Heart left ventricle (tissue), 16 donors: ENCODE measurements at regions not wholly inside any gene's neighbourhood (a gene's known extent, or its start where the extent isn't known, plus 50 kb on each side); places are given as distances from the start of the nearest gene placed in this dataset.
A peak's percentile ranks its signal among the peaks of the same experiment; 100 is the strongest.

Experiments
- ATAC-seq, 4 donors: fragments of 200-7000 bp; cut with Tn5 transposase; one replicate each; pipeline ENCODE4 v1.9.1; 2020 to 2022; ENCODE audit warnings: moderate library complexity in 4 of 4, mild to moderate bottlenecking in 3 of 4, moderate number of reproducible peaks in 1 of 4
- DNase-seq, 5 donors: peaks; one replicate each; pipeline ENCODE4 v3.0.0-alpha.2; 2020
- H3K27ac ChIP-seq, 12 donors: fragments of 200-600 bp; sonication (generic) in 4 of 12; one replicate each; pipeline versions ENCODE4 v1.5.0 to v1.8.0; 2016 to 2022; ENCODE audit warnings: mild to moderate bottlenecking in 2 of 12
- H3K27me3 ChIP-seq, 9 donors: fragments of 200-600 bp; sonication (generic) in 2 of 9; one replicate each; pipeline versions ENCODE4 v1.5.1 to v1.8.0; 2016 to 2022; ENCODE audit warnings: mild to moderate bottlenecking in 3 of 9
- H3K36me3 ChIP-seq, 9 donors: fragments of 200-600 bp; sonication (generic) in 2 of 9; one replicate each; pipeline versions ENCODE4 v1.5.0 to v1.8.0; 2018 to 2022; ENCODE audit warnings: mild to moderate bottlenecking in 2 of 9
- H3K4me1 ChIP-seq, 12 donors: fragments of 200-600 bp; sonication (generic) in 4 of 12; one replicate each; pipeline versions ENCODE4 v1.5.0 to v1.8.0; 2016 to 2022; ENCODE audit warnings: mild to moderate bottlenecking in 3 of 12
- H3K4me3 ChIP-seq, 12 donors: fragments of 200-600 bp; sonication (generic) in 4 of 12; one replicate each; pipeline versions ENCODE4 v1.5.0 to v1.8.0; 2017 to 2022; ENCODE audit warnings: mild to moderate bottlenecking in 9 of 12, moderate library complexity in 4 of 12
- H3K9me3 ChIP-seq, 12 donors: fragments of 200-600 bp; sonication (generic) in 4 of 12; one replicate each; pipeline versions ENCODE4 v1.5.0 to v1.8.0; 2016 to 2022; ENCODE audit warnings: mild to moderate bottlenecking in 1 of 12
- CTCF ChIP-seq, 12 donors: fragments of 200-600 bp; sonication (generic) in 4 of 12; IDR thresholded peaks; one replicate each; pipeline versions ENCODE4 v1.5.0 to v1.8.0; 2018 to 2022; ENCODE audit warnings: antibody characterized with exemption in 12 of 12, mild to moderate bottlenecking in 5 of 12
- POLR2A ChIP-seq, 2 donors: fragments of 450-650 bp; IDR thresholded peaks; one replicate each; pipeline ENCODE4 v1.6.1; 2017; ENCODE audit warnings: antibody characterized with exemption in 2 of 2, mild to moderate bottlenecking in 2 of 2, moderate library complexity in 2 of 2
- WGBS, 4 donors: extraction: QIAGEN DNeasy Blood & Tissue Kit in 2 of 4; methylation state at CpG; one replicate each; pipeline versions ENCODE4 v1.1.5 to v1.1.7; 2013 to 2018; 5-methylcytosine and 5-hydroxymethylcytosine counted together
- intact Hi-C, 10 donors: fragments of 100-400 bp; cut with DNase I; formaldehyde crosslinking; loops; one replicate each; pipeline versions ENCODE4 v1.11.1 to v1.14.2; 2022
- donor health status: ischemic (EF 13 %, LVEDD 7.1; RV severe dilation, severe dysfunction).
- donor health status: healthy with polysubstance abuse.
- donor health status: DM: no; HTN: yes; CAD: no.
- donor health status: DM: no; HTN: no; CAD: no.
- donor health status: ischemic (EF 25% LVEDD 6.9; RV normal size, moderate dysfunction).
- donor health status: ischemic (EF 25% LVEDD 5.7; RV mildly dilated, moderate dysfunction).
- donor health status: healthy.
- donor health status: DM: yes; HTN: yes; CAD: no.
- donor health status: ischemic (EF 35%, LVEDD 5.7; RV mildly dilated, moderate dysfunction).
- donor health status: nonischemic (EF 11% LVEDD 7.7; RV severe dilation, severe dysfunction).
- donor health status: DM: yes; HTN: yes; CAD: no.
- donor health status: PGD.
- donor health status: ischemic (EF 29% LVEDD 5.4; RV normal size, mild dysfunction).
- donor health status: nonischemic (EF 23%, LVEDD 6.1; RV moderate dilation, normal function).

- Histone ChIP-seq H3K36me3 (no peaks in the 10 kb centered on the region), H3K27me3 (no peaks in the 10 kb centered on the region), H3K4me3 (no peak overlapping the region), H3K27ac (no peak overlapping the region), H3K4me1 (peaks cover 0 to 5% (median 0%) of the 10 kb centered on the region in 12 donors), H3K9me3 (no peaks in the 10 kb centered on the region)
- peak in 1 of 4 donors; percentile 29 for ATAC-seq
- 59 to 64% (median 61%) methylated on average over 5 of the region's 5 CpGs for WGBS, 4 donors
- intact Hi-C loops: no loop called here
- TF ChIP-seq CTCF (IDR thresholded peaks at IDR 0.05): no peak
- no peak for DNase-seq
These were observed 568.7 kb upstream of the LRRN3 start for GRCh38 chr7:110522061-110522760.

GRCh38 chr7:110522761-110523200, 568.1 kb upstream of the LRRN3 start:
- 40 to 51% (median 47%) methylated on average over 3 of the region's 3 CpGs for WGBS, 4 donors
- no peaks in the 10 kb centered on the region for H3K36me3 ChIP-seq
- peaks cover 0 to 5% (median 0%) of the 10 kb centered on the region in 12 donors for H3K4me1 ChIP-seq
- no peaks in the 10 kb centered on the region for H3K27me3 ChIP-seq
- no peak overlapping the region for H3K27ac ChIP-seq
- ATAC-seq (peak in 2 of 4 donors; percentile 58 to 60), DNase-seq (no peak)
- intact Hi-C loops: no loop called here
- no peaks in the 10 kb centered on the region for H3K9me3 ChIP-seq
- TF ChIP-seq CTCF (IDR thresholded peaks at IDR 0.05) (no peak), POLR2A (IDR thresholded peaks at IDR 0.05) (no peak)
- no peak overlapping the region for H3K4me3 ChIP-seq

- TF ChIP-seq POLR2A (IDR thresholded peaks at IDR 0.05): no peak
- TF ChIP-seq CTCF (IDR thresholded peaks at IDR 0.05): no peak
- intact Hi-C loops: no loop called here
- 88 to 95% (median 90%) methylated on average over 2 of the region's 2 CpGs for WGBS, 4 donors
- peaks cover 0 to 5% (median 0%) of the 10 kb centered on the region in 12 donors for H3K4me1 ChIP-seq
- H3K27ac ChIP-seq: no peak overlapping the region
- ATAC-seq (no peak), DNase-seq (no peak)
- H3K4me3 ChIP-seq: no peak overlapping the region
- no peaks in the 10 kb centered on the region for H3K9me3 ChIP-seq
- H3K27me3 ChIP-seq: no peaks in the 10 kb centered on the region
- H3K36me3 ChIP-seq: no peaks in the 10 kb centered on the region
These were observed 561.8 kb upstream of the LRRN3 start for GRCh38 chr7:110529175-110529574.

GRCh38 chr7:110531186-110531585, 559.7 kb upstream of the LRRN3 start:
- Histone ChIP-seq H3K27me3 (no peaks in the 10 kb centered on the region), H3K4me3 (no peak overlapping the region), H3K4me1 (peaks cover 0 to 11% (median 2%) of the 10 kb centered on the region in 12 donors), H3K36me3 (no peaks in the 10 kb centered on the region), H3K9me3 (no peaks in the 10 kb centered on the region), H3K27ac (no peak overlapping the region)
- no peak for TF ChIP-seq CTCF (IDR thresholded peaks at IDR 0.05)
- no peak for TF ChIP-seq POLR2A (IDR thresholded peaks at IDR 0.05)
- no peak for DNase-seq
- intact Hi-C loops: loop anchor here in 1 of 10 donors (10.0 kb wide), 1 partner anchor 564 kb away; the partner anchor contains the start of gene LRRN3
- ATAC-seq: no peak
